ENCODE measurements at regions not wholly inside any gene's neighbourhood (a gene's known extent, or its start where the extent isn't known, plus 50 kb on each side); places are given as distances from the start of the nearest gene placed in this dataset.

- Mint-ChIP-seq H3K27ac (no peak overlapping the region), H3K9me3 (ENCODE audit: insufficient read depth) (no peaks in the 10 kb centered on the region), H3K27me3 (no peaks in the 10 kb centered on the region), H3K4me3 (no peak overlapping the region), H3K4me1 (no peaks in the 10 kb centered on the region)
- Histone ChIP-seq H3K4me3 (ENCODE audit: control extremely low read depth in 1 of 5, extremely low read depth in 1 of 5, insufficient read depth in 1 of 5, low read depth in 2 of 5, low read length in 4 of 5) (no peak overlapping the region), H3K9me3 (ENCODE audit: control extremely low read depth in 1 of 3, control insufficient read depth in 2 of 3, insufficient read depth in 1 of 3, low read length in 2 of 3) (no peaks in the 10 kb centered on the region), H2AFZ (ENCODE audit: insufficient read depth, low read depth, low read length, poor library complexity, severe bottlenecking) (no peak overlapping the region), H4K20me1 (ENCODE audit: control insufficient read depth, insufficient read depth, low read length, poor library complexity, severe bottlenecking) (no peaks in the 10 kb centered on the region), H3K4me1 (ENCODE audit: control insufficient read depth in 2 of 2, insufficient read depth in 2 of 2, low read length in 2 of 2) (no peaks in the 10 kb centered on the region), H3K9ac (ENCODE audit: low read length) (no peak overlapping the region), H3K4me2 (replicated peaks; ENCODE audit: low read depth, low read length, poor library complexity, severe bottlenecking) (no peak overlapping the region), H3K27me3 (replicated peaks in 1 of 4; ENCODE audit: control extremely low read depth in 1 of 4, control insufficient read depth in 3 of 4, insufficient read depth in 4 of 4, low read length in 3 of 4) (no peaks in the 10 kb centered on the region), H3K36me3 (replicated peaks in 1 of 2; ENCODE audit: control extremely low read depth in 1 of 2, control insufficient read depth in 1 of 2, extremely low read depth in 1 of 2, insufficient read depth in 2 of 2, low read length in 1 of 2) (no peaks in the 10 kb centered on the region), H3K27ac (ENCODE audit: low read length in 2 of 2) (no peak overlapping the region), H3K79me2 (ENCODE audit: control insufficient read depth, insufficient read depth, low read length) (no peaks in the 10 kb centered on the region)
- ChIA-PET CTCF (no interaction called here), POLR2A (no interaction called here)
- intact Hi-C loops (cut with micrococcal nuclease): no loop called here
- ATAC-seq (ENCODE audit: low read depth) (no peak), DNase-seq (no peak)
- TF ChIP-seq CTCF (IDR thresholded peaks at IDR 0.05) (no peak), EZH2 (IDR thresholded peaks at IDR 0.05; ENCODE audit: borderline replicate concordance, insufficient read depth, low read depth, low read length, poor library complexity, severe bottlenecking) (no peak)
- 70% methylated on average over 1 of the region's 3 CpGs for WGBS (ENCODE audit: insufficient coverage)
Observed at GRCh38 chr21:24785033-24785432, 822.2 kb downstream of the MRPL39 start.

GRCh38 chr21:24781146-24781545 lies 826.1 kb downstream of the MRPL39 start:
- no peaks in the 10 kb centered on the region for H4K20me1 ChIP-seq (ENCODE audit: control insufficient read depth, insufficient read depth, low read length, poor library complexity, severe bottlenecking)
- ATAC-seq (ENCODE audit: low read depth): no peak
- H2AFZ ChIP-seq (ENCODE audit: insufficient read depth, low read depth, low read length, poor library complexity, severe bottlenecking): no peak overlapping the region
- WGBS (ENCODE audit: insufficient coverage): no CpG with 5 or more reads among the region's 2 CpGs
- no peaks in the 10 kb centered on the region for H3K27me3 ChIP-seq (replicated peaks in 1 of 4; ENCODE audit: control extremely low read depth in 1 of 4, control insufficient read depth in 3 of 4, insufficient read depth in 4 of 4, low read length in 3 of 4)
- Mint-ChIP-seq H3K4me1 (no peaks in the 10 kb centered on the region), H3K9me3 (ENCODE audit: insufficient read depth) (no peaks in the 10 kb centered on the region), H3K27me3 (no peaks in the 10 kb centered on the region), H3K4me3 (no peak overlapping the region), H3K27ac (no peak overlapping the region)
- intact Hi-C loops (cut with micrococcal nuclease): no loop called here
- no peak overlapping the region for H3K27ac ChIP-seq (ENCODE audit: low read length in 2 of 2)
- no peaks in the 10 kb centered on the region for H3K79me2 ChIP-seq (ENCODE audit: control insufficient read depth, insufficient read depth, low read length)
- no peak overlapping the region for H3K4me2 ChIP-seq (replicated peaks; ENCODE audit: low read depth, low read length, poor library complexity, severe bottlenecking)
- ChIA-PET POLR2A (no interaction called here), CTCF (no interaction called here)
- H3K4me3 ChIP-seq (ENCODE audit: control extremely low read depth in 1 of 5, extremely low read depth in 1 of 5, insufficient read depth in 1 of 5, low read depth in 2 of 5, low read length in 4 of 5): no peak overlapping the region
- H3K9me3 ChIP-seq (ENCODE audit: control extremely low read depth in 1 of 3, control insufficient read depth in 2 of 3, insufficient read depth in 1 of 3, low read length in 2 of 3): no peaks in the 10 kb centered on the region
- no peak for TF ChIP-seq EZH2 (IDR thresholded peaks at IDR 0.05; ENCODE audit: borderline replicate concordance, insufficient read depth, low read depth, low read length, poor library complexity, severe bottlenecking)
- TF ChIP-seq CTCF (IDR thresholded peaks at IDR 0.05): no peak
- no peaks in the 10 kb centered on the region for H3K36me3 ChIP-seq (replicated peaks in 1 of 2; ENCODE audit: control extremely low read depth in 1 of 2, control insufficient read depth in 1 of 2, extremely low read depth in 1 of 2, insufficient read depth in 2 of 2, low read length in 1 of 2)
- H3K9ac ChIP-seq (ENCODE audit: low read length): no peak overlapping the region
- DNase-seq: no peak
- H3K4me1 ChIP-seq (ENCODE audit: control insufficient read depth in 2 of 2, insufficient read depth in 2 of 2, low read length in 2 of 2): no peaks in the 10 kb centered on the region

Measured in B cell (primary cell).